ENCODE measurements at regions not wholly inside any gene's neighbourhood (a gene's known extent, or its start where the extent isn't known, plus 50 kb on each side); places are given as distances from the start of the nearest gene placed in this dataset.

- no peak overlapping the region for H3K27ac ChIP-seq
- no peaks in the 10 kb centered on the region for H3K9me3 ChIP-seq
- DNase-seq: no peak
- intact Hi-C loops (cut with DNase I): no loop called here
- no peaks in the 10 kb centered on the region for H3K27me3 ChIP-seq
- H3K36me3 ChIP-seq: no peaks in the 10 kb centered on the region
- H3K4me3 ChIP-seq: no peak overlapping the region
- ATAC-seq: peak in 1 of 4 donors; percentile 18
- no peak for TF ChIP-seq POLR2A (IDR thresholded peaks at IDR 0.05)
- TF ChIP-seq, protein P1, sequence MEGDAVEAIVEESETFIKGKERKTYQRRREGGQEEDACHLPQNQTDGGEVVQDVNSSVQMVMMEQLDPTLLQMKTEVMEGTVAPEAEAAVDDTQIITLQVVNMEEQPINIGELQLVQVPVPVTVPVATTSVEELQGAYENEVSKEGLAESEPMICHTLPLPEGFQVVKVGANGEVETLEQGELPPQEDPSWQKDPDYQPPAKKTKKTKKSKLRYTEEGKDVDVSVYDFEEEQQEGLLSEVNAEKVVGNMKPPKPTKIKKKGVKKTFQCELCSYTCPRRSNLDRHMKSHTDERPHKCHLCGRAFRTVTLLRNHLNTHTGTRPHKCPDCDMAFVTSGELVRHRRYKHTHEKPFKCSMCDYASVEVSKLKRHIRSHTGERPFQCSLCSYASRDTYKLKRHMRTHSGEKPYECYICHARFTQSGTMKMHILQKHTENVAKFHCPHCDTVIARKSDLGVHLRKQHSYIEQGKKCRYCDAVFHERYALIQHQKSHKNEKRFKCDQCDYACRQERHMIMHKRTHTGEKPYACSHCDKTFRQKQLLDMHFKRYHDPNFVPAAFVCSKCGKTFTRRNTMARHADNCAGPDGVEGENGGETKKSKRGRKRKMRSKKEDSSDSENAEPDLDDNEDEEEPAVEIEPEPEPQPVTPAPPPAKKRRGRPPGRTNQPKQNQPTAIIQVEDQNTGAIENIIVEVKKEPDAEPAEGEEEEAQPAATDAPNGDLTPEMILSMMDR (IDR thresholded peaks at IDR 0.05): no peak
- no peaks in the 10 kb centered on the region for H3K4me1 ChIP-seq
- 85% methylated on average over 5 of the region's 9 CpGs for WGBS (ENCODE audit: insufficient coverage, low coverage, low lambda C conversion rate, missing lambda C conversion rate)
Measured at GRCh38 chr2:204223544-204223943, 287.0 kb downstream of the ICOS start.

DNA sequence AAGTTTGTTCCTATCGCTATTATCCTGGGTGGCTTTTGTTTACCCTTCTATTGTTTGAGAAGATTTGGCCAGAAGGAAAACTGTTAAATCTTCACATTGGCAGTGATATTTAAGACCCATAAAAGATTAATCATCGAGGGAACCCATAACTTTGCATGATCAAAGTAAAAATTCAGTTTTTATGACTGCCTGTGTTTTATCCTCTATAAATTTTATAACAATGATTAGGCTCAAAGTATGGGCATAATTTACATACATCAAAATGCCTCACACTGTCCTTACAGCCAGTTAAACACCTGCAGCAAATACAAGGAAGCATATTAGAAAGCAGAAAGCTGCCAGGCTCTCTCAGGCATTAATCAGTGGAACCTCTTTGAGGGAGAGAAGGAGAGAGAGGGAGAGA is 289.1 kb downstream of the ICOS start:
- intact Hi-C loops (cut with DNase I): no loop called here
- no peak for TF ChIP-seq POLR2A (IDR thresholded peaks at IDR 0.05)
- TF ChIP-seq, protein P1 (IDR thresholded peaks at IDR 0.05): no peak
- H3K4me1 ChIP-seq: no peaks in the 10 kb centered on the region
- no peaks in the 10 kb centered on the region for H3K9me3 ChIP-seq
- no peak overlapping the region for H3K4me3 ChIP-seq
- no peak overlapping the region for H3K27ac ChIP-seq
- no peaks in the 10 kb centered on the region for H3K27me3 ChIP-seq
- no peaks in the 10 kb centered on the region for H3K36me3 ChIP-seq
- no peak for ATAC-seq
- no peak for DNase-seq
- WGBS (ENCODE audit: insufficient coverage, low coverage, low lambda C conversion rate, missing lambda C conversion rate): 48% methylated on average over 2 of the region's 2 CpGs

- WGBS (ENCODE audit: insufficient coverage, low coverage, low lambda C conversion rate, missing lambda C conversion rate): 58% methylated on average over 8 of the region's 9 CpGs
- Histone ChIP-seq H3K27ac (no peak overlapping the region), H3K4me1 (no peaks in the 10 kb centered on the region), H3K9me3 (no peaks in the 10 kb centered on the region), H3K27me3 (no peaks in the 10 kb centered on the region), H3K4me3 (no peak overlapping the region), H3K36me3 (no peaks in the 10 kb centered on the region)
- intact Hi-C loops (cut with DNase I): no loop called here
- TF ChIP-seq POLR2A (IDR thresholded peaks at IDR 0.05): no peak
- TF ChIP-seq, protein P1 (IDR thresholded peaks at IDR 0.05): no peak
- no peak for ATAC-seq
- DNase-seq: no peak
Measured at GRCh38 chr2:204226305-204226880, 289.8 kb downstream of the ICOS start.

DNA sequence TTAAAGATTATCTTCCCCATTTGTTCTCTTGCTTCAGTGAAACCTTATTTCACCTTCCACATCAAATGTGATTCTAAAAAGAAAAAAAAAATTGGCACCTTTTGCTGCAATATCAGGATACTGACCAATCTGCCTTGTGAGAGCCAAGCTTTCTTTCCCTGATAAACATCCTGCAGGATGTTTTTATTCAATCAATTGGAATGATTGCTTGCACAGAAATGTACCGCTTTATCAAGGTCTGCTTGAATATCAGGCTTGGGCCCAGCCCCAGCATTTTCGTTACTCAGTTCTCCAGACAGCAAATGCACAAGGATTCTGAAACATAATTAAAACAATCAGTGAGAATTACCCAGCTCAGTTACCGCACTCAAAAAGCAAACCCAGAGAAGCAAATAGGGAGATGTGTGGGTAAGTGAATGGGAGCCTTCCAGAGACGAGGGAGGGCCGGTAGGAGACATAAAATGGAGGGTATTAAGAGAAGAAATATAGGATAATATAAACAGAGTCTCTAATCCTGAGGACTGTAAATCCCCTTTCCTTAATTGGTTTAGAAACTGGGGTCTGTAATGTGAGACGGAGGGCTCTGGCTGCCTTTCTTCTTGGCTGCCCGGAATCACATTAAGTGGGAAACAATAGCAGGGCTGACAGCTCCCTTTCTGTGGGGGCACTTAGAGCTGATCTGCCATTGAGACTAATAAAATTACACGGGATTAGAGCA is 291.8 kb downstream of the ICOS start:
- ATAC-seq (peak in 2 of 4 donors; percentile 32 to 54), DNase-seq (no peak)
- intact Hi-C loops (cut with DNase I): no loop called here
- Histone ChIP-seq H3K9me3 (no peaks in the 10 kb centered on the region), H3K4me1 (no peaks in the 10 kb centered on the region), H3K36me3 (no peaks in the 10 kb centered on the region), H3K4me3 (no peak overlapping the region), H3K27me3 (no peaks in the 10 kb centered on the region), H3K27ac (no peak overlapping the region)
- TF ChIP-seq, protein P1 (IDR thresholded peaks at IDR 0.05): no peak
- TF ChIP-seq POLR2A (IDR thresholded peaks at IDR 0.05): no peak
- WGBS (ENCODE audit: insufficient coverage, low coverage, low lambda C conversion rate, missing lambda C conversion rate): 54% methylated on average over 8 of the region's 8 CpGs

Data from right lobe of liver (tissue), 6 donors.